DMS53 (cell line): ENCODE measurements at regions not wholly inside any gene's neighbourhood (a gene's known extent, or its start where the extent isn't known, plus 50 kb on each side); places are given as distances from the start of the nearest gene placed in this dataset.

Experiments
- DNase-seq: peaks from one replicate; lab custom pipeline; 2025; lab: John Stamatoyannopoulos, UW

DNA sequence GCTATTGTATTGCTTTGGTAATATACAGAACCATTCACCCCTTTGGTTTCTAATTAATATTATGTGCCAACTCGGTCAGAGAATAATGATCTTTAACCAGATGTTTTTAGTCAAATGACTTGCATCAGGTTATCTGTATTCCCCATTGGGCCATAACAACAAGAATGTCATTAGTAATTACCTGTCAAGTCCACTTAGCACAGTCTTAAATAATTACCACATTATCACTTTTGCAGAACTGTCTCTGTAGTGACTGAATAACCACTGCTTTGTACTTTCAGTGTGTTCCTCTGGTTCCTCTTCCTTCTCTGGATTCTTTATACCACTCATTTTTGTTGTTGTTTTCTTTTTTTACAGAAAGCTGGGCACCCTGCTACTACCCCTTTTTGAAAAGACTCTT lies 257.7 kb upstream of the SPOCK3 start:
- DNase-seq: no peak

DNA sequence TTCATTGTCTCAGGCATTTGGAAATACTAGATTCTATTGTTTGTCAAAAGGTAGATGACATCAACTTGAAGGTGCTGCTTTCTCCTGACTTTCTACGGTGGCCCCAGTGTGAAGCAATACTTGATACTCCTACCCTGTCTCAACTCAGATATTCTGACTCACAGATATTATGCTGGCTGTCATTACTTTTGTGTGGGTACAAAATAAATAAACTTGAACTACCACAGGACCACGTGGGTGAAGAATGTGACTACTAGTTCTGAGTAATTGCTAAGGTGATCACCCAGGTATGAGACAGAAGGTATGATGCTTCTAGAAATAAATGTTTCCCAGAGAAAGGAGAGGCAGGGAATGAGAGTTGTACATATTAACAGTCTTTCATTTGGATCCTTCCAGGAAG lies 275.3 kb upstream of the SPOCK3 start:
- no peak for DNase-seq

GRCh38 chr4:167524091-167524490 lies 289.8 kb upstream of the SPOCK3 start:
- DNase-seq: no peak

GRCh38 chr4:167537761-167538160 lies 303.5 kb upstream of the SPOCK3 start:
- DNase-seq: no peak

- DNase-seq: no peak
These were observed 307.0 kb upstream of the SPOCK3 start for GRCh38 chr4:167541286-167541685.

DNA sequence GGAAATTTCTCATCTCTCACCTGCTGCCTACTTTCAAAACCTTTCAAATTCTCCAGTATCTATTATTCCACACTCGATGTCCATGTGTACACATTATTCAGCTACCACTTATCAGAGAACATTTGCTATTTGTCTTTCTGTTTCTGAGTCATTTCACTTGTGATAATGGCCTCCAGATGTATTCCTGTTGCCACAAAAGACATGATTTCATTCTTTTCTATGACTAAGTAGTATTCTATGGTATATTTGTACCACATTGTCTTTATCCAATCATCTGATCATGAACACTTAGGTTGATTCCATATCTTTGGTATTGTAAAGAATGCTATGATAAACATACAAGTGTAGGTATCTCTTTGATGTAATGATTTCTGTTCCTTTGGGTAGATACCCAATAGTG lies 310.1 kb upstream of the SPOCK3 start:
- DNase-seq: peak; percentile 46

DNA sequence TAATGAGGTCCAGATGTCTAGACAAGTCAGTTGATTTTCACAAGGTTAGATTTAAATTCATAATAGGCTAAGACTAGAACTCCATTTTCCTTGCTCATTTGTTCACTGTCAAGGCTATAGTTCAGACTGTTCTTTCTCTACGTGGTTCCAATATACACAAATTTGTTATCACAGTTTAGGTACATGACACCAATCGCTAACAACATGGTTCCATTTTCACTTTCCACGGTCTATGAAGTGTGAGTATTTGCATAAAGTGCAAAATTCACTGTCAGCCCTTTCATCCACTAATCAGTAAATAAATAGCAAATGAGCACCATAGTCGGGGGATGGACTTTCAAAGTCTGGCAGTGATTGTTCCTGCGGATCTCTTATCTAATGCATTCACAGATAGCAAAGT lies 315.7 kb upstream of the SPOCK3 start:
- DNase-seq: no peak

- peak; percentile 29 for DNase-seq
These were observed 321.2 kb upstream of the SPOCK3 start for GRCh38 chr4:167555338-167556022.

- peak; percentile 28 for DNase-seq
These were observed 344.6 kb upstream of the SPOCK3 start for GRCh38 chr4:167578906-167579305.

DNA sequence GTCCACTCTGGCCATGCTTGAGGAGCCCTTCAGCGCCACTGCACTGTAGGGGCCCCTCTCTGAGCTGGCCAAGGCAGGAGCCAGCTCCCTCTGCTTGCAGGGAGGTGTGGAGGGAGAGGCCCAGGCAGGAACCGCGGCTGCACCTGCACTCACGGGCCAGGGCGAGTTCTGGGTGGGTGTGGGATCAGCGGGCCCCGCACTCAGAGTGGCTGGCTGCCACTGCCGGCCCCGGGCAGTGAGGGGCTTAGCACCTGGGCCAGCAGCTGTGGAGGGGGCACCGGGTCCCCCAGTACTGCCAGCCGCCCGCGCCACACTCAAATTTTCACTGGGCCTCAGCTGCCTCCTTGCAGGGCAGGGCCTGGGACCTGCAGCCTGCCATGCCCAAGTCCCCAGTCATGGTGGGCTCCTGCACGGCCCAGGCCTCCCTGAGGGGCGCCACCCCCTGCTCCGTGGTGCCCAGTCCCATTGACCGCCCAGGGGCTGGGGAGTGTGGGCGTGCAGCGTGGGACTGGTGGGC lies 347.2 kb upstream of the SPOCK3 start:
- DNase-seq: no peak

DNA sequence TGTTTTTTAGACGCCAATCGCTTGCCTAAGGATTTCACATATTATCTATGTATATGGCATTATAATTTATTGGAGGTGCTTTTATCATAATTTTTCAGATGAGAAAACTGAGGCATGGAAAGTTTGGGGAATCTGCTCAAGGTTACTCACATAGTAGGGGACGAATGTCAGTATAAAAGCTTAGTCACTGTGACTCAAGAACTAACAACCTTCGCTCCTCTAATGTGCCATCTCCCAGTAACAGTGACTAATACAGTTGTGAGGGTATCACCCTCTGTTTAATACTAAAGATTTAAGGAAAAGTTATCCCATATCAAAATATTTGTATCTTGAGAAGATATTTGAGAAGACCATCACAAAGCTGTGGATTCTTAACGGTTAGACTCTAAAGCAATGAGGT lies 353.1 kb upstream of the SPOCK3 start:
- DNase-seq: no peak

- DNase-seq: peak; percentile 9
These were observed 361.6 kb upstream of the SPOCK3 start for GRCh38 chr4:167595898-167596297.

DNA sequence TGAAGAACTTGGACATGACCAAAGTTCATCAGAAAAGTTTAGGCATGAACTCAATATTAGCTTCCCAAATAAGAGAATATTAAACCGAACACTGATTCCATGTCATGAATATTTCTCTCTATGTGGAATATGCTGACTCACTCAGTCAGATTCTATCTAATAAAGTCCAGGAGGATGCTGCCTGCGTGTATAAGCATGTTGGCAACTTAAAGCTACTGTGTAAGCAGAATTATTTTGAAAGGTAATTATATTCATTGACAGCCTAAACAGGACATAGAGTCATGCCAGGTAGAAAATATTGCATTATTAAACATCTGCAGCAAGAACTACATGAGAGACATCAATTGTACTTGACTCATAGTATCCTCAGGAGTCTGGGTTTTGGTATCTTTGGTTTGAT lies 367.9 kb upstream of the SPOCK3 start:
- no peak for DNase-seq

DNA sequence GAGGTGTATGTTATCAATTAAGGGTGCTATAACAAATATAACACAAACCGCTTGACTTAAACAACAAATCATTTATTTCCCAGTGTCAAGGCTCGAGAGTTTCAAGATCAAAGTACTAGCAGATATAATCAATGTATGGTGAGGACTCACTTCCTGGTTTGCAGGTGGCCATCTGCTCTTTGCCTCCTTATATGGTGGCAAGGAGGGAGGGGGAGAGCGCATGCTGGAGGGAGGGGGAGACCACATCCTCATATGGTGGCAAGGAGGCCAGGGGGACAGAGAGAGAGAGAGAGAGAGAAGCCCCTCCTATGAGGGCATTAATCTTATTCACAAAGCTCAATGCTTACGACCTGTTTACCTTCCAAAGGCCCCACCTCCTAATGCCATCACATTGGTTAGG lies 372.3 kb upstream of the SPOCK3 start:
- DNase-seq: peak; percentile 35

GRCh38 chr4:167613381-167613780 lies 379.1 kb upstream of the SPOCK3 start:
- DNase-seq: no peak

DNA sequence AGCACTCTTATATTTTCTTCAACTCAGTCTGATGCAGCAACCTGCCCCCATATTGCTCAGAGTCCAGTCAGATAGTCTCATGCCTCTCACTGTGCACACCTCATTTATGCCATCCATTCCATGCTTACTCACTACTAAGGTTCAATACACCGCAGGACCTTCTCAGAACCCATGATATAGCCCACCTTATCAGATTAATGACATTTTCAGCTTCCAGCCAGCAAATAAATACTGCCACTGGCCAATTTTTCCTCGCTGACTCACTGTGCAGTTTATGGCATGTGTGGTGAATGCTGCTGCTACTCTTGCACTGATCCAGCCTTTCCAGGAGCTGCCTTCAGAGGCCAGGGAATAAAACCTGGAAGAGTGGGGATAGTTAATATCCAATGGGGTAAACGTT lies 380.6 kb upstream of the SPOCK3 start:
- no peak for DNase-seq

DNA sequence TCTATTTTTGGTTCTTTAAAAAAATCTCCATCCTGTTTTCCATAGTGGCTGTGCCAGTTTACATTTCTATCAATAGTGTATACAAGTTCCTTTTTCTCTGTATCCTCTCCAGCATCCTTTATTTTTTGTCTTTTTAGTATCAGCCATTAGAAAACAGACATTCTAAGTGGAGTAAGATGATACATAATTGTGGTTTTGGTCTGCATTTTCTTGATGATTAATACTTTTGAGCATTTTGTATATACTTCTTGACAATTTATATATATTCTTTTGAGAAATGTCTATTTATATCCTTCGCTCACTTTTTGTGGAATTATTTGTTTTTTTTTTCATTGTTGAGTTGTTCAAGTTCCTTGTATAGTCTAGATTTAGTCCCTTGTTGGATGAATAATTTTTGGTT lies 382.2 kb upstream of the SPOCK3 start:
- no peak for DNase-seq

GRCh38 chr4:167622481-167623240 lies 388.4 kb upstream of the SPOCK3 start:
- peak; percentile 73 for DNase-seq

GRCh38 chr4:167623241-167623572 lies 388.9 kb upstream of the SPOCK3 start:
- no peak for DNase-seq

DNA sequence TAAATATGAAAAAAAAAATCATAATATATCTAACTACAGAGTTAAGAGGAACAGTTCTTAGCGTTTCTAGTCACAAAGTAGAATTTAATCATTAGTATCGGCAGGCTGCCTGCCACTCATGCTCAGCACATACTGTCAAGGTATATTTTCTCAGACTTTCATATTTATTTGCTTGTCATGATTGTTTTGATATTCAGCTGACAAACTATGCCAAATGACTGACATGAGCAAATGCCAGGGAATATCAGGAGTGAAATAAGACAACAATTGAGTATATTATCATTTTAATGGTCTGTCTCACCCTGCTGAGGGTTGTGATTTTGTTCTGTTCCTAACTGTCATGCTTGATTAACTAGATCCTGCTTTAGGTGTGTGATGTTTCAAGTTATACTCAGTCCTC lies 395.0 kb upstream of the SPOCK3 start:
- DNase-seq: no peak

DNA sequence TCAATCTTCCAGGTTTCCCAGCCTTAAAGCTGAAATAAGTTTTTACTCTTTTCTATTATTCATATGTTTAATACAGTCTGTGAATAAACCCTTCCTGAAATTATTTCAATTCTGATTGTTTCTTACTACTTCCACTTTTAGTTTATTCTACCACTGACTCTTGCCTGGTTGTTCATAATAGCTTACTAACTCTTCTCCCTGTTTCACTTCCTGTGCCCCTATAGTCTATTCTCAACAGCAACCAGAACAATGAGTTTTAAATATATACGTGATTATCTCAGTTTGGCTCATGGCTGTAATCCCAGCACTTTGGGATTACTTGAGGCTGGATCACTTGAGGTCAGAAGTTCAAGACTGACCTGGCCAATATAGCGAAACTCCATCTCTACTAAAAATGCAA lies 408.0 kb upstream of the SPOCK3 start:
- DNase-seq: no peak

DNA sequence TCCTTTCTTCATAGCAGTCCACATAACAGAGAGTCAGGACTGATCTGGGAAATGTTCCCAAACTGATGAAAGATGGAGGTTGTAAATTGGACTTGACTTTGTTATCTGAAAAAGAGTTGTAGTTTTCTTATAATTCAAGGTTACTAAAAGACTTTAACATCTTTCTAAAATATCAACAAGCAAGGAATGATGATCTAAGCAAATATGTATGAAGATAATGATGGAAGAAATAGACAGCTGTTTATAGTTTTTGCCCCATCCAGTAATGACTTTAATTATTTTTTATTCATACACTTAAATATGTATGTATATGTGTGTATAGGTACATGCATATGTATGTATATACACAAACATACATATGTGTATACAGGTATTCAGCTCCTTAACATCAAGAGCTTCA lies 411.1 kb upstream of the SPOCK3 start:
- DNase-seq: no peak

- no peak for DNase-seq
These were observed 418.0 kb upstream of the SPOCK3 start for GRCh38 chr4:167652267-167652666.

DNA sequence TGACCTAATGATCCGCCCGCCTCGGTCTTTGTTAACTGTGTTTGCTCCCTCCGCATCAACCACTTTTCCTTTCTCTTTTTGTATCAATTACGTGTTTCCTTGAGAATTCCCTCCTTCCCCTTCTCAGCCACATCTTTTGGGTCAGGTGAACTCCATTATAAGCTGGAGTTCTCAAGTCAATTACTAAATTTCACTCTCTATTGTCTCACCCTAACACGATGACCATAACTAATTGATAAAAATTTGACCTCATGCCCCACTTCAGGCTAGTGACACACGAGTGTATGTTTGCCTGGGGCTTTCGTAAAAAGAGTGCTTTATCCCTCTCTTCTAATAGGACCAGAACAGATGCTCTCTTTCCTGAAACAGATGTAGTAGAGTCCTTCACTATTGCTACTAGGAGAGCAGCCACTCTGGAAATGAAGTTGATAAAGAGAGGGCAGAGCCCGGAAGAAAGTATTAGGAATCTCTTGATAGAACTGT lies 403.6 kb upstream of the ANXA10 start:
- DNase-seq: peak; percentile 64
